Mammary epithelial cell (primary cell): ENCODE measurements at regions not wholly inside any gene's neighbourhood (a gene's known extent, or its start where the extent isn't known, plus 50 kb on each side); places are given as distances from the start of the nearest gene placed in this dataset.
"Not testable (repeated sequence)": the region's sequence is repeated elsewhere in the genome, so short reads cannot be mapped to it uniquely, and the experiment has no call there.

Source experiments
- CTCF ChIP-seq, 2 donors: IDR thresholded peaks in 1 of 2; conservative IDR thresholded peaks in 1 of 2; 2 replicates each; pipeline ENCODE4 v1.5.1; 2011 to 2012; ENCODE audit warnings: inconsistent platforms in 2 of 2, low read length in 2 of 2, mild to moderate bottlenecking in 2 of 2, control low read depth in 1 of 2, low read depth in 1 of 2; ENCODE audit not compliant: insufficient read depth in 1 of 2; ENCODE audit errors: extremely low read depth in 1 of 2
- EZH2 ChIP-seq: IDR thresholded peaks from 2 replicates; pipeline ENCODE4 v1.6.1; 2012; ENCODE audit warnings: low read length, inconsistent platforms, borderline replicate concordance

DNA sequence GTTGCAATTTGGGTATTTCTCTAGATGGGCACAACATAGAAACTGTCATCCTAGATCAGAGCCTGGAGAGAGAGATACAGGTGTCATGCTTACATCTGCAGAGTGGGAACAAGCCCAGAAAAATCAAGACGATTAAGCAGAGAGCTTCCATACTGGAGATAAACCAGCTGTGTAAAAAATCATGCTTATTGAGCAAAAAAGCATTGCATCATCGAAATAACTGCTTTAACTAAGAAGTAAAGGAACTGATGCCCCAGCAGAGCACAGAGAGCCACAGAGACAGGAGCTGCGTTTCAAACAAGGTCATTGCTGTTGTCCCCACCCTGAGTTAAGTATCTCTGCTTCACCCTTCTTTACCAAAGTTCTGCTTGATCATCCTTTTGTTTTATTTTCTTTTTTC lies 138.0 kb downstream of the CCDC74A start:
- TF ChIP-seq CTCF (conservative IDR thresholded peaks at IDR 0.05 in 1 of 2, IDR thresholded peaks at IDR 0.05 in 1 of 2; ENCODE audit: extremely low read depth in 1 of 2, insufficient read depth in 1 of 2, low read depth in 1 of 2, low read length in 2 of 2); EZH2: not testable (repeated sequence)
